ENCODE measurements at regions not wholly inside any gene's neighbourhood (a gene's known extent, or its start where the extent isn't known, plus 50 kb on each side); places are given as distances from the start of the nearest gene placed in this dataset.
"Not testable (repeated sequence)": the region's sequence is repeated elsewhere in the genome, so short reads cannot be mapped to it uniquely, and the experiment has no call there.

GRCh38 chr5:96483878-96484277 lies 50.8 kb upstream of the PCSK1 start:
- DNase-seq (peak; percentile 37), ATAC-seq (no peak)
- Mint-ChIP-seq H3K36me3 (ENCODE audit: low read depth) (no peaks in the 10 kb centered on the region), H3K4me3 (no peak overlapping the region), H3K9me3 (ENCODE audit: insufficient read depth) (no peaks in the 10 kb centered on the region), H3K4me1 (ENCODE audit: low read depth) (no peaks in the 10 kb centered on the region), H3K27me3 (ENCODE audit: low read depth) (peaks cover 6% of the 10 kb centered on the region), H3K27ac (no peak overlapping the region)
- POLR2A ChIA-PET = no interaction called here
- CTCF ChIA-PET = interaction anchor here (1.5 kb wide), 1 partner anchor 118 kb away, joined by 8 read pairs; no protein-coding TSS in a partner anchor

- Mint-ChIP-seq H3K36me3 (ENCODE audit: low read depth) (no peaks in the 10 kb centered on the region), H3K4me1 (ENCODE audit: low read depth) (no peaks in the 10 kb centered on the region)
- CTCF ChIA-PET = no interaction called here
Measured at GRCh38 chr5:96487859-96488258, 54.8 kb upstream of the PCSK1 start.

DNA sequence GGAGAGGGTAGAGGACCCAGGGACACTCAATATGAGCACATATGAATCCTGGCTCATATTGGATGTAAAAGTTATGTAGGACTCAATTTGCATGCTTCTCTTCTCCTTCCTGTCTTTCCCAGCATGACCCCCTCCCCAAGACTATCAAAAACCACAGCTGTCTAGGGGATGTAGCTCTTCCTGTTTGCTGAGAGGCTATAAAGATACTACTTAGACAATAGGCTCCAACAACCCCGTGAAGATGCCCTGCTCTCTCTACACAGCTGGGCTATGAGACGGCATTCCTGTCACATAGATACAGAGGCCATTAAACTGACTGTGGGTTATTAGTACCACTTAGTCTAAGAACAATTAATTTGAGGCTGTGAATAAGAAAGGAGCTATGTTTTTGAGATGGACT lies 56.5 kb upstream of the PCSK1 start:
- Mint-ChIP-seq H3K36me3 (ENCODE audit: low read depth) (no peaks in the 10 kb centered on the region), H3K27me3 (ENCODE audit: low read depth) (peaks cover 4% of the 10 kb centered on the region), H3K4me3 (no peak overlapping the region), H3K9me3 (ENCODE audit: insufficient read depth) (no peaks in the 10 kb centered on the region), H3K4me1 (ENCODE audit: low read depth) (no peaks in the 10 kb centered on the region), H3K27ac (no peak overlapping the region)
- ATAC-seq (no peak), DNase-seq (no peak)
- POLR2A ChIA-PET = no interaction called here
- CTCF ChIA-PET = interaction anchor here (0.8 kb wide), 1 partner anchor 153 kb away, joined by 3 read pairs; no protein-coding TSS in a partner anchor

More at GRCh38 chr5:96487859-96488258, 54.8 kb upstream of the PCSK1 start:
- Mint-ChIP-seq H3K4me3 (no peak overlapping the region), H3K27me3 (ENCODE audit: low read depth) (peaks cover 4% of the 10 kb centered on the region), H3K27ac (no peak overlapping the region), H3K9me3 (ENCODE audit: insufficient read depth) (no peaks in the 10 kb centered on the region)
- no peak for DNase-seq
- no peak for ATAC-seq
- POLR2A ChIA-PET = no interaction called here

DNA sequence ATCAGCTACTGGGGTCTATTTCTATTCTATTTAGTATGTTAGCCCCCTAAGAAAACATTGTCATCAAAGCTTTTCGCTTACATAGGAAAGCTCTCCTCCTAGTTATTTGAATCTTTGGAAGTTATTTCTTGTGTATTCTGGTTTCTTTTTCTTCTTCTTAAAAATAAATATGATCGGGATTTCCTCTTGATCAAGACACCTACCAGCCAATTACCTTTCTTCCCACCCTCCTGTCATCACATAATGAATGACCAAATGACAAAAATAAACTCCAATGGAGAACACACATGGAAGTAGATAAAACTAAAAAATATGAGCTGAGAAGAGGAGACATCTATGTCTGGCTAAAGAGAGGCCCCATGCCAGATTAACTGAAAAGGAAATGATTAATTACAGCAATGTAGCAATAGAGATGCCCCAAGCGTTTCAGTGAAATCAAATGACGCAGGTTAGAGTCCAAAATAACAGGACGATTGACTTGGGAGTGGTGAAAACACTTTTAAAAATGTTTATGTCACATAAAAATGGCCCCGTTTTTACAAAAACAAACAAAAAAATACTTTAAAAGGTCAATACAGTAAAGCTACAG lies 59.5 kb upstream of the PCSK1 start:
- peaks cover 2% of the 10 kb centered on the region for H3K27me3 Mint-ChIP-seq (ENCODE audit: low read depth)
- H3K27ac Mint-ChIP-seq = no peak overlapping the region
- no peaks in the 10 kb centered on the region for H3K4me1 Mint-ChIP-seq (ENCODE audit: low read depth)
- no peaks in the 10 kb centered on the region for H3K9me3 Mint-ChIP-seq (ENCODE audit: insufficient read depth)
- DNase-seq = no peak
- ChIA-PET CTCF (no interaction called here), POLR2A (interaction anchor here (0.6 kb wide), 1 partner anchor 46 kb away, joined by 5 read pairs; no protein-coding TSS in a partner anchor)
- no peaks in the 10 kb centered on the region for H3K36me3 Mint-ChIP-seq (ENCODE audit: low read depth)
- no peak for ATAC-seq
- H3K4me3 Mint-ChIP-seq = no peak overlapping the region

GRCh38 chr5:96493219-96493790 lies 60.3 kb upstream of the PCSK1 start:
- CTCF ChIA-PET = no interaction called here

GRCh38 chr5:96495412-96495811 lies 62.4 kb upstream of the PCSK1 start:
- POLR2A ChIA-PET; CTCF ChIA-PET; H3K4me3 Mint-ChIP-seq; H3K36me3 Mint-ChIP-seq (ENCODE audit: low read depth); DNase-seq; ATAC-seq; H3K9me3 Mint-ChIP-seq (ENCODE audit: insufficient read depth); H3K27ac Mint-ChIP-seq; H3K27me3 Mint-ChIP-seq (ENCODE audit: low read depth); H3K4me1 Mint-ChIP-seq (ENCODE audit: low read depth): not testable (repeated sequence)

More at GRCh38 chr5:96493219-96493790, 60.3 kb upstream of the PCSK1 start:
- Mint-ChIP-seq H3K4me1 (ENCODE audit: low read depth) (no peaks in the 10 kb centered on the region), H3K4me3 (no peak overlapping the region), H3K36me3 (ENCODE audit: low read depth) (no peaks in the 10 kb centered on the region), H3K27me3 (ENCODE audit: low read depth) (peaks cover 2% of the 10 kb centered on the region), H3K9me3 (ENCODE audit: insufficient read depth) (no peaks in the 10 kb centered on the region), H3K27ac (no peak overlapping the region)
- no peak for DNase-seq
- ATAC-seq = no peak
- POLR2A ChIA-PET = no interaction called here

DNA sequence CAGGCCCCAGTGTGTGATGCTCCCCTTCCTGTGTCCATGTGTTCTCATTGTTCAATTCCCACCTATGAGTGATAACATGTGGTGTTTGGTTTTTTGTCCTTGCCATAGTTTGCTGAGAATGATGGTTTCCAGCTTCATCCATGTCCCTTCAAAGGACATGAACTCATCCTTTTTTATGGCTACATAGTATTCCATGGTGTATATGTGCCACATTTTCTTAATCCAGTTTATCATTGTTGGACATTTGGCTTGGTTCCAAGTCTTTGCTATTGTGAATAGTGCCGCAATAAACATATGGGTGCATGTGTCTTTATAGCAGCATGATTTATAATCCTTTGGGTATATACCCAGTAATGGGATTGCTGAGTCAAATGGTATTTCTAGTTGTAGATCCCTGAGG lies 64.0 kb upstream of the PCSK1 start:
- H3K36me3 Mint-ChIP-seq (ENCODE audit: low read depth); DNase-seq; POLR2A ChIA-PET; H3K27ac Mint-ChIP-seq; ATAC-seq; H3K4me1 Mint-ChIP-seq (ENCODE audit: low read depth); H3K4me3 Mint-ChIP-seq; H3K9me3 Mint-ChIP-seq (ENCODE audit: insufficient read depth); H3K27me3 Mint-ChIP-seq (ENCODE audit: low read depth); CTCF ChIA-PET: not testable (repeated sequence)

DNA sequence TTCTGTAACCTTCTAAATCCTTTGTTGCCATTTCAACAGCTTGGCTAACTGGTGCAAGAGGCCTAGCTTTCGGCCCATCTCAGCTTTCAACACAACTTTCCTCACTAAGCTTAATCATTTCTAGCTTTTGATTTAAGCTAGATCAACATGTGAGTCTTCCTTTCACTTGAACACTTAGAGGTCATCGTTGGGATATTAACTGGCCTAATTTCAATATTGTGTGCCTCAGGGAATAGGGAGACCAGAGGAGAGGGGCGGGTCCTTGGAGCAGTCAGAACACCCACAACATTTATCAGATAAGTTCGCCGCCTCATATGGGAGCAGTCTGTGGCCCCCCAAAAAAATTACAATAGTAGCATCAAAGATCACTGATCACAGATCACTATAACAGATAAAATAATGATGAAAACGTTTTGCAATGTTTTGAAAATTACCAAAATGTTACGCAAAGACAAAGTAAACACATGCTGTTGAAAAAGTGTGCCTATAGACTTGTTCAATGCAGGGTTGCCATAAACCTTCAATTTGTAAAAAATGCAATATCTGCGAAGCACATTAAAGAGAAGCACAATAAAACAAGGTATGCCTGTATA lies 66.8 kb upstream of the PCSK1 start:
- Mint-ChIP-seq H3K9me3 (ENCODE audit: insufficient read depth) (no peaks in the 10 kb centered on the region), H3K4me1 (ENCODE audit: low read depth) (no peaks in the 10 kb centered on the region), H3K27ac (no peak overlapping the region), H3K4me3 (no peak overlapping the region), H3K27me3 (ENCODE audit: low read depth) (peaks cover 6% of the 10 kb centered on the region), H3K36me3 (ENCODE audit: low read depth) (no peaks in the 10 kb centered on the region)
- no peak for ATAC-seq
- ChIA-PET CTCF (no interaction called here), POLR2A (no interaction called here)
- DNase-seq = no peak

DNA sequence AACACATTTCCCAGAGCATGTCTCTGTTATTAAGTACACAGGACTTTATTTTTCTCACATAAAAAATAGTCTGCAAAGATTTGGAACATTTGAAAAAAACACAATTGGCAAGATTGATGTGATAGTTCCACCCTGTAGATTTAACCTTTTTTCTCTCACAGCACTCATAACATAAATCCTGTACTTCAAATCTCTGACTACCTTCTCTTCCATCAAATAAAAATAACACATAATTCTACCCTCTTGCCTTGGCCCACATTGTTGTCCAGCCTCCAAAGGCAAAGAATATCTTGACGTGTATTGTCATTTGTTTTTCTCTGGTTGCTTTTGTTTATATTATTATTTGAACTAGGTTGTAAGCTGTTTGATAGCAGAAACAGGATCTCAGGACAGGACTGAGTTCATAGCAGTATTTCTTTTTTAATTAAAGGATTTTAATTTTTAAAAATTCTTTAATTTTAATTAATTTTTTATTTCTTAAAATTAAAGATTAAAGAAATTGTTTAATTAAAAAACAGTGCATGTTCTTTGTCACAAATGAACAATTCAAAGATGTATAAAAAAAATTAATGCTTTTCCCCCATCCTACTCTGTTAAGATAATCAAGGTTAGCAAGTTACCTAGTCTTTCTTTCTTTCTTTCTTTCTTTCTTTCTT lies 69.1 kb upstream of the PCSK1 start:
- H3K27ac Mint-ChIP-seq = no peak overlapping the region
- peaks cover 6% of the 10 kb centered on the region for H3K27me3 Mint-ChIP-seq (ENCODE audit: low read depth)
- ATAC-seq (no peak), DNase-seq (no peak)
- no peaks in the 10 kb centered on the region for H3K36me3 Mint-ChIP-seq (ENCODE audit: low read depth)
- no peak overlapping the region for H3K4me3 Mint-ChIP-seq
- CTCF ChIA-PET = no interaction called here
- H3K4me1 Mint-ChIP-seq (ENCODE audit: low read depth) = no peaks in the 10 kb centered on the region
- POLR2A ChIA-PET = no interaction called here
- H3K9me3 Mint-ChIP-seq (ENCODE audit: insufficient read depth) = no peaks in the 10 kb centered on the region

DNA sequence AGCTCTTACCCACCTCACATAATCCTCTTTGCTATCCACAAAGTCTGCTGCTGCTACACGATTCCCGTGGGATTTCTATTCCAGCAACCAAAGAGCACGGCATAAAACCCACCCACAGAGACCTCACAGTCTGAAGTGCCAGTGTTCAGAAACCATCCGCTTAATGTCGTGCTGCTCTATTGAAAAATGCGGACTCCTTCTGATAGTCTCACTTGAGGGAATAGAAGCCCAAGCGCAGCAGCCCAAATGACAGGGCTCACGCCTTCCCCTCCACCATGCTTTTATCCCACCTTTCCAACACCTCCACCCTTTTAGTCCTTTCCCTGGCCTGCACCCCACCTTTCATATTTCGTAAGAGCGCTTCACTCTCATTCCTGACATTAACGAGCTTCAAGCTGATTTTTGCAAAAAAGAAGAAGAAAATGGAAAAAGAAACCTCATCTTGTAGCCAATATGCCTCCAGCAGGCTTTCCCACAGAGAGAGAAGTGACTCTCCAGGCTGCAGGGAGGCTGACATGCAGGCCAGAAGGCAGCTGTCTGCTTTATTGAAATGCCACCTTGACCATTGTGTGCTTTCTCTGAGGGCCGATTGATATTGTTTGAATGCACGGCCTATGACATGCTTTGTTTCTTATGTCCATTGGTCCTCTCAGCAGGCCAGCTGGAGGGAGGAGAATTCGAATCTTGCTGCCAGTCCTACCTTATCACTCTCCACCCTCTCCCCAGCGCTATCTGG lies 70.6 kb upstream of the PCSK1 start:
- no peak for ATAC-seq

GRCh38 chr5:96506376-96506775 lies 73.3 kb upstream of the PCSK1 start:
- CTCF ChIA-PET = interaction anchor here (1.1 kb wide), 1 partner anchor 108 kb away, joined by 3 read pairs; no protein-coding TSS in a partner anchor

More for the DNA sequence above, 70.6 kb upstream of the PCSK1 start:
- CTCF ChIA-PET = interaction anchor here (0.8 kb wide), 1 partner anchor 98 kb away, joined by 3 read pairs; no protein-coding TSS in a partner anchor
- H3K36me3 Mint-ChIP-seq (ENCODE audit: low read depth) = no peaks in the 10 kb centered on the region
- no peak overlapping the region for H3K27ac Mint-ChIP-seq
- H3K4me3 Mint-ChIP-seq = no peak overlapping the region
- DNase-seq = no peak
- no peaks in the 10 kb centered on the region for H3K4me1 Mint-ChIP-seq (ENCODE audit: low read depth)
- H3K27me3 Mint-ChIP-seq (ENCODE audit: low read depth) = peaks cover 6% of the 10 kb centered on the region
- POLR2A ChIA-PET = interaction anchor here (0.5 kb wide), 1 partner anchor 691 kb away, joined by 3 read pairs; no protein-coding TSS in a partner anchor
- H3K9me3 Mint-ChIP-seq (ENCODE audit: insufficient read depth) = no peaks in the 10 kb centered on the region

More at GRCh38 chr5:96506376-96506775, 73.3 kb upstream of the PCSK1 start:
- Mint-ChIP-seq H3K36me3 (ENCODE audit: low read depth) (no peaks in the 10 kb centered on the region), H3K27ac (no peak overlapping the region), H3K4me3 (no peak overlapping the region), H3K4me1 (ENCODE audit: low read depth) (no peaks in the 10 kb centered on the region), H3K9me3 (ENCODE audit: insufficient read depth) (no peaks in the 10 kb centered on the region), H3K27me3 (ENCODE audit: low read depth) (peaks cover 5% of the 10 kb centered on the region)
- POLR2A ChIA-PET = no interaction called here
- ATAC-seq (no peak), DNase-seq (no peak)
